K562 (cell line): ENCODE measurements at regions not wholly inside any gene's neighbourhood (a gene's known extent, or its start where the extent isn't known, plus 50 kb on each side); places are given as distances from the start of the nearest gene placed in this dataset.

ENCODE experiments used
- CBX1 ChIP-seq: sonication (generic); IDR thresholded peaks from 2 replicates; pipeline ENCODE4 v1.6.1; 2016; ENCODE audit warnings: antibody characterized with exemption, low read depth, mild to moderate bottlenecking
- CHD7 ChIP-seq: fragments of 200-600 bp; sonication (generic); IDR thresholded peaks from one replicate; pipeline ENCODE4 v1.6.1; 2012; ENCODE audit warnings: mild to moderate bottlenecking, low read depth, low read length, inconsistent platforms
- CREB5 ChIP-seq: fragments of 250-450 bp; sonication (Bioruptor Pico); IDR thresholded peaks from 2 replicates; pipeline ENCODE4 v1.5.0; 2020; ENCODE audit warnings: mild to moderate bottlenecking
- NBN ChIP-seq: fragments of 450-650 bp; IDR thresholded peaks from 2 replicates; pipeline ENCODE4 v1.6.1; 2016; ENCODE audit warnings: low read depth, mild to moderate bottlenecking
- PCBP1 ChIP-seq: fragments of 200-400 bp; formaldehyde crosslinking; IDR thresholded peaks from 2 replicates; pipeline ENCODE4 v1.6.1; 2018; ENCODE audit warnings: mild to moderate bottlenecking, low read depth, low read length; ENCODE audit not compliant: poor library complexity, severe bottlenecking
- PHF20 ChIP-seq: fragments of 450-650 bp; IDR thresholded peaks from 2 replicates; pipeline ENCODE4 v1.6.1; 2018; ENCODE audit not compliant: partially characterized antibody
- RCOR1 ChIP-seq, 2 experiments: IDR thresholded peaks; 2 replicates each; pipeline ENCODE4 v1.6.1; 2012; ENCODE audit warnings: low read depth in 2 of 2, low read length in 2 of 2, borderline replicate concordance in 1 of 2, improper control_type of control experiment in 1 of 2
- ZC3H4 ChIP-seq: sonication (generic); formaldehyde crosslinking; IDR thresholded peaks from 2 replicates; pipeline ENCODE4 v1.9.0; 2021; ENCODE audit warnings: missing genetic modification reagents, borderline replicate concordance
- ZNF124 ChIP-seq: sonication (generic); formaldehyde crosslinking; IDR thresholded peaks from 2 replicates; pipeline ENCODE4 v1.8.1; 2022; ENCODE audit warnings: missing genetic modification reagents
- ZNF239 ChIP-seq: fragments of 250-450 bp; sonication (Bioruptor Pico); IDR thresholded peaks from 2 replicates; pipeline ENCODE4 v1.4.0; 2020; ENCODE audit warnings: mild to moderate bottlenecking
- ZNF436 ChIP-seq: fragments of 250-450, 450-650 bp; sonication (Bioruptor Pico); formaldehyde crosslinking; IDR thresholded peaks from 2 replicates; pipeline ENCODE4 v1.7.0; 2020; ENCODE audit warnings: mild to moderate bottlenecking
- ZNF584 ChIP-seq: fragments of 200-800 bp; sonication (Bioruptor generic); IDR thresholded peaks from 2 replicates; pipeline ENCODE4 v1.6.1; 2016; ENCODE audit warnings: low read depth, mild to moderate bottlenecking, missing genetic modification characterization, missing compliant biosample characterization
- ZNF75A ChIP-seq: fragments of 450-650 bp; formaldehyde crosslinking; IDR thresholded peaks from 2 replicates; pipeline ENCODE4 v1.4.0; 2020; ENCODE audit warnings: mild to moderate bottlenecking
- TF ChIP-seq, protein P1 (sequence below): fragments of 250-450 bp; sonication (Bioruptor Pico); IDR thresholded peaks from 2 replicates; pipeline ENCODE4 v1.5.0; 2020; ENCODE audit warnings: mild to moderate bottlenecking, borderline replicate concordance

- TF ChIP-seq CREB5 (CRISPR knock-in tag) (no peak), ZNF75A (no peak), PCBP1 (no peak), ZNF436 (CRISPR knock-in tag) (no peak), ZNF239 (no peak), RCOR1 (IDR thresholded peaks at IDR 0.05; ENCODE audit: borderline replicate concordance in 1 of 2, low read depth in 2 of 2, low read length in 2 of 2) (peak; percentile 43 to 97; a peak in 2 of 4 replicates), CBX1 (no peak), ZC3H4 (no peak), NBN (no peak), ZNF124 (CRISPR knock-in tag) (no peak), CHD7 (no peak), ZNF584 (CRISPR knock-in tag) (peak; percentile 55; the same call in 1 of the 2 replicates), PHF20 (no peak)
- TF ChIP-seq, protein P1, sequence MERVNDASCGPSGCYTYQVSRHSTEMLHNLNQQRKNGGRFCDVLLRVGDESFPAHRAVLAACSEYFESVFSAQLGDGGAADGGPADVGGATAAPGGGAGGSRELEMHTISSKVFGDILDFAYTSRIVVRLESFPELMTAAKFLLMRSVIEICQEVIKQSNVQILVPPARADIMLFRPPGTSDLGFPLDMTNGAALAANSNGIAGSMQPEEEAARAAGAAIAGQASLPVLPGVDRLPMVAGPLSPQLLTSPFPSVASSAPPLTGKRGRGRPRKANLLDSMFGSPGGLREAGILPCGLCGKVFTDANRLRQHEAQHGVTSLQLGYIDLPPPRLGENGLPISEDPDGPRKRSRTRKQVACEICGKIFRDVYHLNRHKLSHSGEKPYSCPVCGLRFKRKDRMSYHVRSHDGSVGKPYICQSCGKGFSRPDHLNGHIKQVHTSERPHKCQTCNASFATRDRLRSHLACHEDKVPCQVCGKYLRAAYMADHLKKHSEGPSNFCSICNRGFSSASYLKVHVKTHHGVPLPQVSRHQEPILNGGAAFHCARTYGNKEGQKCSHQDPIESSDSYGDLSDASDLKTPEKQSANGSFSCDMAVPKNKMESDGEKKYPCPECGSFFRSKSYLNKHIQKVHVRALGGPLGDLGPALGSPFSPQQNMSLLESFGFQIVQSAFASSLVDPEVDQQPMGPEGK, result no peak
These were observed 73.2 kb upstream of the CNIH3 start (continued) for GRCh38 chr1:224542783-224543440.
